ENCODE measurements at regions not wholly inside any gene's neighbourhood (a gene's known extent, or its start where the extent isn't known, plus 50 kb on each side); places are given as distances from the start of the nearest gene placed in this dataset.
"Not testable (repeated sequence)": the region's sequence is repeated elsewhere in the genome, so short reads cannot be mapped to it uniquely, and the experiment has no call there.

DNA sequence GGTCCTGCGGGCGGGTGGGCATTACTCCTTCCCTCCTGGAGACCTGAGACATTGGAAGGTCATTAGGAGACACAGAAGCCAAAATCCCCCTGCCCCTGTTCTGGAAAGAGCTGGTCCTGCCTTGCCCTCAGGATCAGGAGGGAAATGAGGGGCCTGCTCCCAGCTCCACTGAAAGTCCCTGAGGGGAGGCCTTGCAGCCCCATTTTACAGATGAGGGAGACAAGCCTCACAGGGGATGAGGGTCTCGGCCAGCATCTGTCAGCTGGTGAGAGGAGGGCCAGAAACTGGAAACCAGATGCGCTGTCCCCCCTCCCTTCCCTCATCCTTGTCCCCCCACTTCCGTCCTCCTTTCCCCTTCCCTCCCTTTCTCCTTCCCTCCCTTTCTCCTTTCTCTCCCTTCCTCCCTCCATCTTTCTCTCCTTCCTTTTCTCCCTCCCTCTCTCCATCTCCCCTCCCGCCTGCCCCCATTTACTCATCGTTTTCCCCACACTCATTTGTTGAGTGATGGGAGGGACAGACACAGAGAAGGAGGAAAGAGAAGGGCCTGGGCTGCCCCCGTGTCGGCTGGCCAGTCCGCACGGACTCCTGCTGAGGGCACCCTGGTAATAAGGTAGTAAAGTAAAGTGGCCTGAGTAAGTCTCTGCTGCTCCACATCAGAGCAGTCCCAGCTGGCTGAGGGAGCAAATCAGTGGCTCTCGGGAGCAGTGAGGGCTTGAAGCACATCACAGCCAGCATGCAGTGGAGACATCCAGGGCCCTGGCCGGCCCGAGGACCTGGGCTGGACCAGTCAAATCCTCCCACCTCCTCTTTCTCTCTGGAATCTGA is 112.4 kb upstream of the ALDH1A3 start:
- no peak for DNase-seq (ENCODE audit: low read depth)

DNA sequence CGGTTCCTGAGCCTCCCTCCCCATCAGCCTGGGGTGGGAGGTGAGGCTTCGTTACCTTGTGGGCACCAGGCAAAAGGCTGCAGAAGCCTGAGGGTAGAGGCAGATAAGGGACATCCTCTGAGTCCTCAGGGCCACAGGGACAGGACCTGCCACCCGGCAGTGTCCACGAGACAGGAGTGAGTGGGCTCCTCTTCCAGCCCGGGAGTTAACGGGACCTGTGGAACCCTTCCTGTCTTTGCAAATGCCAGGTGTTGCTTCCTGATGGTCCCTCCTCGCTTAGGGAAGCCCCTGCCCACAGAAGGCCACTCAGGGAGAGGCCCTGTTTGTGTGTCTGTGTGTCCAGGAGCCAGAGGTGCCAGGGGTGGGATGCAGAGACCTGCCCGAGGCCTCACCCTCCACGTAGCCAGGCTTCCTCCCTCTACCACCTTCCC is 111.1 kb upstream of the ALDH1A3 start:
- DNase-seq (ENCODE audit: low read depth), result no peak

DNA sequence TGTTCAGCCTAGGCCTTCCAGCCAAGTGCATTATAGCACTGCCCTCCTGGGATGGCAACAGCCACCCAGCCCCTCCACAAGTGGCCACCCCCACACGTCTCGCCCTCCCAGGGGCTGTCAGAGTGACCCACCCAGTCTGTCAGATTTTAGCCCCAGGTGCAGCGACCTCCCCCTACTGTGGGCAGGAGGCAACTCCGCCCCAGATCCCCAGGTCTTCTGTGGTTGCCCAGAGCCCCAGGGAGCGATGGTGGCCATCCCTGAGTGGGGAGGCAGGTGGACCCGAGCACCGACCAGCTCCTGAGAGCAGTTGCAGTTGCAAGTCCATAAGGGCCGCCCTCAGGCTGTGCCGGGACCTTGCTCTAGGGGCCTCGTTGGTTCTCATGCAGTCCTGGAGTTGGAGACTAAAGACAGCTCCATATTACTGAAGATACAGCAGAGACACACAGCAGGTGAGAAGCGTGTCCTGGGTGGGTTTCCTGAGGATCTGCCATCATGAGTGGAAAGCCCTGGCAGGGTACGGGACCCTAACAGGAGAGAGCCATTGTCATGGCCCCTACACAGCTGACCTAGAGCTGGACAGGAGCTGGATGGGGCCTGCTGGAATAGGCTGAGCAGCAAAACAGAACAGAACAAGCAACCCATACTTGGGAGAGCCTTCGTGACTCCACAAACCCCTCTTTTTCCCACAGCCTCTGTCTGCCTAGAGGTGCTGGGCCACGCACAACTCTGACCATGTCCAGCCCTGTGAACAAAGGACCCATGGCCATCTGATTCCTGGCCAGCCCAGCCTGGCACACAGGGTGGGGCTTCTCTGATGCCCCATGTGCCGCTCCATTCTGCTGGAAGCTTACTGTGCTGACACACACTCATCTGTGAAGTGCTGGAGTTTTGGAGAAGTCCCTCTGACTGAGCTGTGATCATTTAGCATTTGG is 110.3 kb upstream of the ALDH1A3 start:
- no peak for DNase-seq (ENCODE audit: low read depth)

DNA sequence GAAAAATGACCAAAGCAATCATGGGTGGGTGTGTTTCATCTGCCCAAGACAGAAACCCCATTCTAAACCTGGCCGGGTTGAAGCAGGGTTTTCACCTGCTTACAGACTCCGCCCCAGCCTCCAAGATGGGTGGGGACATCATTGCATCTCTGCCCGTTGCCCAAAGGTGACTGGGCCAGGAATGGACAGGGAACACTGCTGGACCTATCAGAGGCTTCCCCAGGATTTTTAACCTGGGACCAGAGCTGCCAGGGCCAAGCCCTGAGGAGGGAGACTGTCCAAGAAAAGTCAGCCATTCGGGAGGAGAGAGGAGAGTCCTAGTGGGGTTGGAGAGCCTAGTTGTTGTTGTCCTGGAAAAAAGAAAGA is 109.7 kb upstream of the ALDH1A3 start:
- no peak for DNase-seq (ENCODE audit: low read depth)

DNA sequence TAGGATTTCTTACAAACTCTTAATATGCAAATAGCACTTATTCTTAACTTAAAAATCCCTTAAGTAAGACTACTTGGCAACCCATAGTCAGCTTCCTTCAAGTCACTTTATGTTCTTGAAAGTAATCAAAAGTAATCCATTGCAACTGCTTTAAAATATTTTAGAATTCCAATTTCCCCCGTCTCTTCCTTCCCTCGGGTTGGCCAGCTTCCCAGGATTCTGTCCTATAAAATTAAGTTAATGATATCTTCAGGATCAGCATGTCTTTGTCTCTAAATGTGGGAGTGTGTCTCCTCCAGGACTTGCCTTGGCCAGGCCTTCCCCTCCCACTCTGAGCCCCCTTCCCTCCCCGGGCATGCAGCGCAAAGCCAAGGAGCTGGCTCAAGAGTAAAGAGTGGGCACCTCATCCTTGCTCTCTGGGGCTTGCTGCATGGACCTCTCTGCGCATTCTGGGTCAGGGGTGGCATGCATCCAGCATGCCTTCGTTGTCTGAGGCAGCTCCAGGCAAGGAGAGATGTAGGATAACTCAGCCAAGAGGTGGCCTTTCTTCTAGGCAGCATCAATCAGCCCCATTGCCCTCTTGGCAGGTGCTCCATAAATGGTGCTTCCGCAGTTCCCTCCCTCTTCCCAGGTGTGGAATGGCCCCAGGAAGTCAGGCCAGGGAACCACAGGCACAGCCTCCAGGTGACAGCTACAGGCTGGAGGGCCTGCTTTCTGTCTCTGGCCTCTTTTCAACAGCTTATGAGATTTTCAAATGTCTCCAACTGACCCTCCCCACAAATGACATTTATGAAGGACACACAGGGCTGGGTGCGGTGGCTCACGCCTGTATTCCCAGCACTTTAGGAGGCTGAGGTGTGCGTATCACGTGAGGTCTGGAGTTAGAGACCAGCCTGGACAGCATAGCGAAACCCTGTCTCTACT is 108.7 kb upstream of the ALDH1A3 start:
- no peak for DNase-seq (ENCODE audit: low read depth)

DNA sequence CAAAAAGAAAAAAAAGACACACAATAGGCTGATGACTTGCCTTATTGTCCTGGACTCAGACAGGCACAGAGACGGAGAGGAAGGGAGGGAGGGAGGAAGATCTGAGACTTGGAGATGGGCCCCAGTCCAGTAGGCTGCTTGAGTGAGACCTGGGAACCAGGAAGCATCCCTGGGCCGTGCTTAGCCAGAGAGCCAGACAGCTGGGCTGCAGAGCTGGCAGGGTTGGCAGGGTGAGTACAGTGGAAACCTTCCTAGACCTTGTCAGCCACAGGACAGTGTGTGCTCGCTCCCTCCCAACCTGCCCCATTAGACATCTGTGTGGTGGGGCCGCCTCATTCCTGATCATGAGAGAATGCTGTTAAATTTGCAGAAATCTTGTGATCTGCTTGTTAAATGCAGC is 107.9 kb upstream of the ALDH1A3 start:
- no peak for DNase-seq (ENCODE audit: low read depth)

DNA sequence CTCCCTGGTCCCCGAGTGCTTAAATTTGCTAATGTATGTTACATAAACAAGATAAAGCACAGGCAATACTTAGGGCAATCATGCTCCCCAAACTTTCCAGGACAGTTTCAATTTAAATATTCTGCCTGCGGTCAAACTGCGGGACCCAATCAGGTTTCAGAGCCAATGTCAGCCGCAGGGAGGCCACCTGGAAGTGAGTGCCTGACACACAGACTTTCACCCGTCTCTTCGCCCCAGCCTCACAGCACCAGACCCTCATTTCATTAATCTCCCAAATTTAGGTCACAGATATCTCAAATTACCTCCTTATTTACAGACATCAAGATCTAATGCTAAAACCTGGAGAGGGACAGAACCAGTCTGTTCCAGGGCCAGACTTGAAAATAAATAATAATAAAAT is 107.2 kb upstream of the ALDH1A3 start:
- no peak for DNase-seq (ENCODE audit: low read depth)

DNA sequence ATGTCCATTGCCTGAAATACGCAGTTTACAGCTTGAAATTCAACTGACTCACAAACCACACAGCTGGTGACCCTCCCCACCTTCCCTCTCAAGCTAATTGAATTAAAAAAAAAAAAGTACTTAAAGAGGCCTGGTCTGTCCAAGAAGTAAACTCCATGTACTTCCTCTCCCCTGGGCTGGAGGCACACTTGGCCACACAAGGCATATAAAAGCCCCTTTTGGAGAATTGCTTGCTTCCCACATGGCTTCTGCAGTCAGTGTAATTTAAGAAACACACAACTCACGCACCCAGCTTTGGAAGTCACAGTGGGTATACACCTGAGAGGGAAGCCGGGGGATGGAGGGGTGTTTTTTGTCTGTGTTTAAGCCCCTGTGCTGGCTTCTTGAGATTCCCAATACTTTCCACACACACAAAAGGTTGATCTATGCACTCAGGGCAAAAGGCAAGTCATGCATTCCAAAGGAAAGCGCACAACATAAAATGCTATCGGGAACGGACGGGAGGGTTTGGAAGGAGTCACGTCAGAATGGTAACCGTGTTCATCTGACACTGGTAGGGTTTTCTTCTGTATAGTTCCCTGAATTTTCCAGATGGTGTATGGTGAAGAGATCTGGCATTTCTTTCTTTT is 106.6 kb upstream of the ALDH1A3 start:
- no peak for DNase-seq (ENCODE audit: low read depth)

DNA sequence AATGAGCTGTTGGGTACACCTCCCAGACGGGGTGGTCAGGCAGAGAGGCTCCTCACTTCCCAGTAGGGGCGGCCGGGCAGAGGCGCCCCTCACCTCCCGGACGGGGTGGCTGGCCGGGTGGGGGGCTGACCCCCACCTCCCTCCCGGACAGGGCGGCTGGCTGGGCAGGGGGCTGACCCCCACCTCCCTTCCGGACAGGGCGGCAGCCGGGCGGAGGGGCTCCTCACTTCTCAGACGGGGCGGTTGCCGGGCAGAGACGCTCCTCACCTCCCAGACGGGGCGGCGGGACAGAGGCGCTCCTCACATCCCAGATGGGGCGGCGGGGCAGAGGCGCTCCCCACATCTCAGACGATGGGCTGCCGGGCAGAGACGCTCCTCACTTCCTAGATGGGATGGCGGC is 105.6 kb upstream of the ALDH1A3 start:
- DNase-seq (ENCODE audit: low read depth), result not testable (repeated sequence)

DNA sequence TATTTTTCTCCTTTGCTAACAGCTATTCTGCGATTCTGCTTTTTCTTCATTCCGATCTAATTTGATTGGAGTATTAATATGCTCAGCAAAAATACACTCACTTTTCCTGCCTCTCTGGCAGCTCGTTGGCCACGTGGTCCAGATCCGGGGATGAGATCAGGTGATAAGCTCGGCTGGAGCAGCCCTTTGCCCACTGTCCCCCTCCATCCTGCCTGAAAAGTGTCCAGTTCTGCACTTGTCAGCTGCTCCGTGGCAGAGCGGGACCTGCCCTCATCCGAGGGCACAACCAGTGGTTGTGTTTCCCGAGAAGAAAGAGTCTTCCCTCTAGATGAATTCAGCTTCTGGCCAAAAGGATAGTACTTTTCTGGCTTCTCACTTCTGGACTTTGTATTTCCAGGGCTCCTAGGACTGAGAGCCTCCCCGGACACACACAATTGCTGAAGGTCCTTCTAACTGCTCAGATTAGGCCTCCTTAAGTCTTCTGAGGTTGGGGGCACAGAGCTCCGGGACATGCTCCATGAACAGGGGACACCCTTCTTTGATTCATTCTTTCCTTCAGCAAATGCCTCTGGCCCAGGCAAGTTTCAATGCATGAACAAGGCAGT is 103.9 kb upstream of the ALDH1A3 start:
- DNase-seq (ENCODE audit: low read depth), result no peak

DNA sequence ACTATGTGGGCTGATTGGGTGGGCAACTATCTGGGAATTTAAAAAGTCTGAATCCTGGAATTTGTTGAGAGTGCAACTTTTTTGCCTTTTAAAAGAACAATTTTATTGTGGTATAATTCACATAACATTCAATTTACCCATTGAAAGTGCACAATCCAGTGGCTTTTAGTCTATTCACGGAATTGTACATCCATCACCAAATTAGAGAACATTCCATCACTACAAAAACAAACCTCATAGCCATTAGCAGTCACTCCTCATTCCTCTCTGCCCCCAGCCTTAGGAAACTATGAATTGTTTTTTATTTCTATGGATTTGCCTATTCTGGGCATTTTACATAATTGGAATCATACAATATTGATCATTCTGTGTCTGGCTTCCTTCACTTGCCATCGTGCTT is 101.8 kb upstream of the ALDH1A3 start:
- no peak for DNase-seq (ENCODE audit: low read depth)

DNA sequence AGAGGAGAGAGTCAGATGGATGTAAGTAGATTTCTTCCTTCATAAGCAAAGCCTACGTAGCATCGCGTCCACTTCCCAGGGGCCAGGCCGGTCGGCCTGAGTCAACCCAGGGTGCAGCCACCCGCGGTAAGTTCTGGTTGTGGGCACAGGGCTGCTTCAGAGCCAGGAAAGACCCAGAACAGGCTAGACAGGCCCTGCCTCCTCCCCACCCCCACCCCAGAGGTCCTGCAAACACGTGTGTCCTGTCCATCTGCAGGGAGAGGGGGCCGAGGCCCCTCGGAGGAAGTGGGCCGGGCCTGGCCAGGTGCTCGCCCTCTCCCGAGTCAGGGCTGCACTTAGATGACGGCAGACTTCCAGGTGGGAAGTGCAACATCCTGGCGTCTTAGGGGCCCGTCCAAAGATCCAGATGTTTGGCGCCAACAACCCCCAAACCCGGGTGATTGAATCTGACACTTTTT is 100.8 kb upstream of the ALDH1A3 start:
- DNase-seq (ENCODE audit: low read depth), result no peak

DNA sequence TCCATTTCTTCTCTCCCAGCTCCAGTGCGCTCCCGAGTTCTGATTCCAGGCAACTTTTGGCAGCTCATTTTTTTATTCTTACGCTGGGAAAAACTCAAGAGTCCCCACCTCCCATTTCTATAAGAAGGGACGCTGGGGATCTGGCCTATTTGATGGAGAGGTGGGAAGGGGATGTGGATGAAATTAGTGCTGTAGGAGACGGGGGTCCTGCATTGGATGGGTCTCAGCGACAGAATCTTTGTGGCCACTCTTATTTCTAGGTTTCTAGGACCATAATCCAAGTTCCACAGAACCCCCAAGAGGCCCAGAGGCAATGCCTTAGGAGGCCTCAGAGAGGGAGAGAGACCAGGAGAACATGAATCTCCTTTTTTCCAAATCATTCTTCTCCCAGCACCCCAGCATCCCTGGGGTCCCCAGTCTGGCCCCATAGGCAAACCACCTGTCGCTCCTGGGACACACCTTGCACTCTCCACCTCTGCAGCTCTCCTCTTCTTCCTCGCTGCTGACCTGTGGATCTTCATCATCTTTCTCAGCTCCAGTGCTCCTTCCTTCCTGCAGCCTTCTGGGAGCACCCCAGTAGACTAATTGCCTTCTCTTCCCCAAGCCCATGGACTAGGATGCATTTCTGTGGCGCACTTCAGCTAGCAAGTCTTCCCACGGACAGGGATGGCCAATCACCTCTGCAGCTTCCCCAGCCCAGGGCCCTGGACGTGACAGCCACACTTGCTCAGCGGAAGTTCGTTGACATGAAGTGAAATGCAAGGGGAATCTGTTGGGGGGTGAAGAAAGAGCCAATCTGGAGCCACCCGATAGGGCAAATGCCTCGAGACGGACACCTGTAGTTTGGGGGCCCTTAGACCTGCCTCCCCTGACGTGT is 100.1 kb upstream of the ALDH1A3 start:
- DNase-seq (ENCODE audit: low read depth), result no peak

DNA sequence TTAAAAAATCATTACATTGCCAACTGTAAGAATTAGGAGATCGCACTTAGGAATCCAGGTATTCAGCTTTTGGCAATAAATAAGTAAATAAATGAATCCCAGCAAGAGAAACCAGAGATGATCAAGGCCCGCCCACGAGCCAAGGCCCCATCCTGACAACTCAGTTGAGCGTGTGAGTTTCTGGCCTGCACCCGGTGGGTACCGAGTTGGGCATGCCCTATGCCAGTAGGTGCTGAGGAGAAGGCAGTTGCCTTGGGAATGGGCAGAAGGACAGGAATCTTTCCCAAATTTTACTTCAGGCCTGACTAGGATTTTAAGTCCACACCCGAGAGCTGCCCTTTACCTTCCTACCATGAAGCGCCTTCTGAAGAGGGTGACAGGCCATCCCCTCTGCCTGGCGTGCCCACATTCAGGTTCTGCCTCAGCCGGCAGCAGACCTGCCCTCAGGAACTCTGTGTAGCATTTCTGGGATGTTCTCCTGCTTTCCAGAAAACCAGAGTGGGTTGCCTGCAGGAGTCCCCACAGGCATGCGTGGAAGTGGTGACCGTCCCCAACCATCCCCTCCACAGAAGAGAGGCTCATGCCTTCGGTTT is 99.3 kb upstream of the ALDH1A3 start:
- no peak for DNase-seq (ENCODE audit: low read depth)

DNA sequence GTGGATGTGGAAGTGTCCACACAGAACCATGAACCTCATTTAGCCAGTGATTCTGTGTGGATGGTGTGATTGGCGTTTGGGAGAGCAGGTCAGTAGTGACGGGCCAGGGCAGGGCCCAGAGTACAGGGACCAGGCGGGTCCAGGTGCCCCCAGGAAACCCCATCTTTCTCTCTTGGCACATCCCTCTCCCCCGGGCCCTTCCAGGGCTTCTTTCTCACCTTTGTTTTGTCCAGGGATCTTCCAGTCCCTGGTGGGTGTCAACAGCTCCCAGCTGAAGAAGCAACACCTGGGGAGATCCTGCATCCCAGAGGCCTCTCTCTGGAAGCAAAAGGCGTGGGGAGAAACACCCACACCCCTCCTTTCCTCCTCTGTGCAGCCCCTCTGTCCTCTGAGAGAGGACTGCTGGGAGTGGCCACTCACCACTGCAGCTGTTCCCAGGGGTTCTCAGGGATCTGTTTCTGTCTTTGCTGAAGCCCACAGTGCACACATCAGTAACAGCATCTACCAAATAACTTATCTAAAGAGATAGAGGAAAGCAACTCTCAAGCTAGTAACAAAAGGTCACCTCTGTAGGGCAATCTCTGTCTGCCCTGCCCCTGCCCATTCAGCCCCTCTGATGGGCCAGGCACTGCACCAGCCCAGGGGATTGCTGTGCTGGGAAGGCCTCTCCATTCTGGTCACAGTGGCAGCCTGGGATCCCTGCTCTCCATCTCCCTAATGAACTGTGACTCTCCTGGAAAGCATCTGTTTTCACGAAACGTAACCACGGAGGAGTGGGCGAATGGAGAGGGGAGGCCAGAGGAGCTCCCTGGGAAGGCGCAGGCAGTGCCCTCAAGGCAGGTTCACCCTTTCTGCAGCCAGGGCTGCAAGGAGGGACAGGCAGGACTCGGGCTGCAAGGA is 98.3 kb upstream of the ALDH1A3 start:
- no peak for DNase-seq (ENCODE audit: low read depth)

DNA sequence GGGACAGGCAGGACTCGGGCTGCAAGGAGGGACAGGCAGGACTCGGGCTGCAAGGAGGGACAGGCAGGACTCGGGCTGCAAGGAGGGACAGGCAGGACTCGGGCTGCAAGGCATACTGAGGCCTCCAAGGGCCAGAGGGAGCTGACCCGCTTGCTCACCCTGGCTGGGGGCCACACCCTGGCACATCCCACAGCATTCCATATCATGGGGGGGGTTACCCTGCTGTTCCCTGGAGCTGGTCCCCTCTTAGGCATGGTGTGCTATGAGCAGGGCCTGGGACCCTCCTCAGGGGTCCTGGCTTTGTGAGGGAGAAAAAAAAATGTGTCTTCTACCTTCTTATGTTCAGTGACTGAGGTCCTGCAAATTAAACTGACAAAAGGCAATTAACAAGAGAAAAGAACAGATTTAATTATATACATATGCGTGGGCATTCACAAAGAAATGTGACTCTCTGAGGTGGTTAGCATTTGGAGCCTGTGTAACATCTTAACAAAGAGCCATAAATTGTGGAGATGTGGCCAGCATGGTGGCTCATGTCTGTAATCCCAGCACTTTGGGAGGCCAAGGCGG is 97.6 kb upstream of the ALDH1A3 start:
- DNase-seq (ENCODE audit: low read depth), result no peak

DNA sequence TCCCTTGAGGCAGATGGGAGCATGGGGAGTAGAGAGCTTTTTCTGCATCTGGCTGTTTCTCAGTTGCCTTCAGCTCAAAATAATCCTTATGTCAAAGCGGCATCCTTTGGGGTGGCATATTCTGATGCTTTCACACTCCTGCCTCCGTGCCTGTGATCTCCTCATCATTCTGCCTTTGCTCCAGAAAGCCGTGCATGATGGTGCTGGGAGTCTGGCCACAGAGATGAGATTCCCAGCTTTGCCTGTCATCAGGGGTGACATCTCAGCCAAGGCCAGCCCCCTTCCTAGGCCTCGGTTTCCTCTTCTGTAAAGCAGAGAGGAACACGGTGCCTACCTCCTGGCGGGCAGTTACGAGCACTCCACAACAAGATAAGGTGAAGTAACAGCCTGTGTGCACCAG is 96.3 kb upstream of the ALDH1A3 start:
- DNase-seq (ENCODE audit: low read depth), result no peak

DNA sequence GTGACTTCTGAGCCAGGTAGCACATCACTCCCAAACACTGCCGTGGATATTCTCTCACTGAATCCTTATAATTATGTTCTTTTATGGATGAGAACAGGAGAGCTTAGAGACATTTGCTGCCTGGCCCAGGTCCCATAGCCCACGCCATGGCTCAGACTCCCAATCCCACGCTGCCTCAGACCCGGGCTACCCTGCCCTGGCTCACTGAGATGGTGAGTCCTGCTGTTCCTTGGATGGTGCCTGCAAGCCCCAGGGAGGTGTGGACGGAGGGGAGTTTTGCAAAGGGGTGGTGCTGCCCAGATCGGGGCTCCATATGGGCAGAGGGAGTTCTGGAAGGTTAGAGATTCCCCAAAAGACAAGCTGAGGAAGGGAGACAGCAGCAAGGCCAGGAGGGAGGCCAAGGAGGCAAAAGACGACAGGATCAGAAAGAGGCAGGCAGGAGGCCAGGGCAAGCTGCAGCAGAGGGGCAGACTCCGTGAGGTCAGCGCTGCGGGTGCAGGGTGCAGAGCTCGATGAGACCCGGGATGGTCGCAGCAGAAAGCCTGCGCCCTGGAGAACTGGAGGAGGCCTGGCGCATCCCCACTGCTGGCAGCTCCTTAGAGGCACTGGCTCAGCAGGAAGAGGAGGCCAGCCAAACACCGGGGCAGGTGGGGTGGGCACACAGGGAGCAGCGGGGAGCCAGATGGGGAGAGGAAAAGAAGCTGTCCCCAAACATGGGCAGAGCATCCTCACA is 95.7 kb upstream of the ALDH1A3 start:
- DNase-seq (ENCODE audit: low read depth), result no peak
